H9 (cell line): ENCODE measurements at regions not wholly inside any gene's neighbourhood (a gene's known extent, or its start where the extent isn't known, plus 50 kb on each side); places are given as distances from the start of the nearest gene placed in this dataset.

ENCODE experiments used
- DNase-seq: peaks from one replicate; pipeline ENCODE4 v3.0.0-alpha.2; 2017
- H2AFZ ChIP-seq: one replicate; pipeline ENCODE4 v1.6.1; 2013; ENCODE audit warnings: mild to moderate bottlenecking, low read length, control low read depth, moderate library complexity
- H2AK5ac ChIP-seq: 2 replicates; pipeline ENCODE4 v1.6.1; 2013; ENCODE audit warnings: low read length, control low read depth, mixed read lengths; ENCODE audit not compliant: insufficient read length
- H2BK120ac ChIP-seq: one replicate; pipeline ENCODE4 v1.6.1; 2013; ENCODE audit warnings: low read depth, mild to moderate bottlenecking, low read length, control low read depth, inconsistent platforms; ENCODE audit not compliant: poor library complexity, severe bottlenecking
- H2BK12ac ChIP-seq: 2 replicates; pipeline ENCODE4 v1.6.1; 2013; ENCODE audit warnings: low read length, control low read depth, mixed read lengths, low read depth; ENCODE audit not compliant: insufficient read length
- H2BK15ac ChIP-seq: 2 replicates; pipeline ENCODE4 v1.6.1; 2013; ENCODE audit warnings: low read depth, low read length, control low read depth
- H2BK20ac ChIP-seq: one replicate; pipeline ENCODE4 v1.6.1; 2013; ENCODE audit warnings: low read depth, mild to moderate bottlenecking, low read length, control low read depth, inconsistent platforms; ENCODE audit not compliant: poor library complexity, severe bottlenecking
- H2BK5ac ChIP-seq: 2 replicates; pipeline ENCODE4 v1.6.1; 2013; ENCODE audit warnings: low read length, control low read depth, mixed read lengths; ENCODE audit not compliant: insufficient read length
- H3K14ac ChIP-seq: 2 replicates; pipeline ENCODE4 v1.6.1; 2013; ENCODE audit warnings: low read length, control low read depth; ENCODE audit not compliant: insufficient read depth
- H3K18ac ChIP-seq: 2 replicates; pipeline ENCODE4 v1.6.1; 2013; ENCODE audit warnings: low read depth, mild to moderate bottlenecking, mixed read lengths, low read length, control low read depth; ENCODE audit not compliant: insufficient read length
- H3K23ac ChIP-seq: 2 replicates; pipeline ENCODE4 v1.6.1; 2013; ENCODE audit warnings: low read length, control low read depth, mixed read lengths, low read depth; ENCODE audit not compliant: insufficient read length
- H3K23me2 ChIP-seq: 2 replicates; pipeline ENCODE4 v1.6.1; 2013; ENCODE audit warnings: low read depth, mild to moderate bottlenecking, mixed read lengths, low read length, control low read depth; ENCODE audit not compliant: insufficient read length, poor library complexity, severe bottlenecking
- H3K27ac ChIP-seq: 2 replicates; pipeline ENCODE4 v1.5.1; 2013; ENCODE audit warnings: low read length, control low read depth, mixed read lengths, low read depth; ENCODE audit not compliant: insufficient read length
- H3K27me3 ChIP-seq: 2 replicates; pipeline ENCODE4 v1.6.1; 2013; ENCODE audit warnings: low read length, control low read depth, inconsistent platforms; ENCODE audit not compliant: insufficient read depth
- H3K4ac ChIP-seq: 2 replicates; pipeline ENCODE4 v1.6.1; 2013; ENCODE audit warnings: low read depth, mild to moderate bottlenecking, control low read depth, inconsistent platforms, low read length, moderate library complexity
- H3K4me1 ChIP-seq: 2 replicates; pipeline ENCODE4 v1.6.1; 2013; ENCODE audit warnings: low read length, control low read depth, inconsistent platforms; ENCODE audit not compliant: insufficient read depth
- H3K4me2 ChIP-seq: 2 replicates; pipeline ENCODE4 v1.6.1; 2013; ENCODE audit warnings: low read length, control low read depth, mixed read lengths; ENCODE audit not compliant: insufficient read length, insufficient read depth
- H3K56ac ChIP-seq: 2 replicates; pipeline ENCODE4 v1.6.1; 2013; ENCODE audit warnings: low read depth, mild to moderate bottlenecking, mixed read lengths, low read length, control low read depth; ENCODE audit not compliant: insufficient read length
- H3K79me1 ChIP-seq: 2 replicates; pipeline ENCODE4 v1.6.1; 2013; ENCODE audit warnings: low read depth, mild to moderate bottlenecking, moderate library complexity, low read length, control low read depth, inconsistent platforms; ENCODE audit not compliant: insufficient read depth, poor library complexity, severe bottlenecking
- H3K79me2 ChIP-seq: 2 replicates; pipeline ENCODE4 v1.6.1; 2013; ENCODE audit warnings: low read length, control low read depth, inconsistent platforms; ENCODE audit not compliant: insufficient read depth
- H3K9ac ChIP-seq: 2 replicates; pipeline ENCODE4 v1.6.1; 2013; ENCODE audit warnings: low read length, control low read depth, mixed read lengths; ENCODE audit not compliant: insufficient read length; ENCODE audit errors: extremely low read depth
- H3K9me3 ChIP-seq: one replicate; pipeline ENCODE4 v1.6.1; 2013; ENCODE audit warnings: low read depth, low read length, inconsistent platforms; ENCODE audit not compliant: control insufficient read depth
- H3T11ph ChIP-seq: one replicate; pipeline ENCODE4 v1.6.1; 2013; ENCODE audit warnings: mild to moderate bottlenecking, low read length, control low read depth, inconsistent platforms
- H4K20me1 ChIP-seq: one replicate; pipeline ENCODE4 v1.6.1; 2013; ENCODE audit not compliant: control insufficient read depth, insufficient read length, insufficient read depth
- H4K5ac ChIP-seq: 2 replicates; pipeline ENCODE4 v1.6.1; 2013; ENCODE audit warnings: low read depth, mild to moderate bottlenecking, mixed read lengths, low read length, control low read depth; ENCODE audit not compliant: insufficient read length
- H4K8ac ChIP-seq: replicated peaks from 2 replicates; pipeline ENCODE4 v1.6.1; 2013; ENCODE audit warnings: low read length, control low read depth, mixed read lengths, low read depth; ENCODE audit not compliant: insufficient read length
- H4K91ac ChIP-seq: 2 replicates; pipeline ENCODE4 v1.6.1; 2013; ENCODE audit warnings: low read depth, mild to moderate bottlenecking, moderate library complexity, mixed read lengths, low read length, control low read depth; ENCODE audit not compliant: insufficient read length
- H3K27ac Mint-ChIP-seq, 3 experiments: 2 replicates in 2 of 3; 3 replicates in 1 of 3; pipeline ENCODE4 v1.8.0; 2020 to 2021; ENCODE audit warnings: mixed read lengths in 3 of 3, mild to moderate bottlenecking in 1 of 3, moderate library complexity in 1 of 3
- H3K27me3 Mint-ChIP-seq: 2 replicates; pipeline ENCODE4 v1.8.0; 2021; ENCODE audit warnings: low read depth, mild to moderate bottlenecking, moderate library complexity, mixed read lengths
- H3K36me3 Mint-ChIP-seq, 3 experiments: 2 replicates in 2 of 3; 3 replicates in 1 of 3; pipeline ENCODE4 v1.8.0; 2020 to 2021; ENCODE audit warnings: low read depth in 3 of 3, mixed read lengths in 3 of 3; ENCODE audit not compliant: insufficient read depth in 1 of 3
- H3K4me1 Mint-ChIP-seq, 2 experiments: 2 replicates each; pipeline ENCODE4 v1.8.0; 2020; ENCODE audit warnings: mixed read lengths in 2 of 2
- H3K4me3 Mint-ChIP-seq, 2 experiments: 2 replicates in 1 of 2; 3 replicates in 1 of 2; pipeline ENCODE4 v1.8.0; 2020 to 2021; ENCODE audit warnings: mild to moderate bottlenecking in 2 of 2, mixed read lengths in 2 of 2, moderate library complexity in 1 of 2
- H3K9me3 Mint-ChIP-seq, 2 experiments: 2 replicates in 1 of 2; 3 replicates in 1 of 2; pipeline ENCODE4 v1.8.0; 2020; ENCODE audit warnings: mild to moderate bottlenecking in 2 of 2, mixed read lengths in 2 of 2, moderate library complexity in 1 of 2
- WGBS: extraction: QIAGEN DNeasy Blood & Tissue Kit; methylation state at CpG from one replicate; pipeline ENCODE4 v1.1.7; 2013; ENCODE audit warnings: missing lambda C conversion rate, low lambda C conversion rate, mixed read lengths; ENCODE audit not compliant: insufficient read length; ENCODE audit errors: extremely low coverage; 5-methylcytosine and 5-hydroxymethylcytosine counted together
- TF ChIP-seq, protein P1 (sequence below): fragments of 200-600 bp; sonication (generic); conservative IDR thresholded peaks from 3 replicates; pipeline ENCODE4 v1.8.0; 2021; ENCODE audit warnings: antibody characterized with exemption, mild to moderate bottlenecking

- H3K27ac Mint-ChIP-seq: no peak overlapping the region
- no CpG with 5 or more reads among the region's 3 CpGs for WGBS
- Histone ChIP-seq H3K9ac (no peak overlapping the region), H4K8ac (no peak overlapping the region), H3K79me2 (no peaks in the 10 kb centered on the region), H3T11ph (no peak overlapping the region), H3K56ac (no peak overlapping the region), H3K23ac (no peak overlapping the region), H2AK5ac (no peak overlapping the region), H2BK120ac (no peak overlapping the region), H3K4me2 (no peak overlapping the region), H3K23me2 (no peaks in the 10 kb centered on the region), H3K4me1 (no peaks in the 10 kb centered on the region), H3K18ac (no peak overlapping the region), H4K5ac (no peak overlapping the region), H2BK5ac (no peak overlapping the region), H2BK15ac (no peak overlapping the region), H4K20me1 (no peaks in the 10 kb centered on the region), H2BK12ac (no peak overlapping the region), H3K27ac (no peak overlapping the region), H3K14ac (no peak overlapping the region), H3K4ac (no peak overlapping the region), H3K79me1 (no peaks in the 10 kb centered on the region), H3K27me3 (no peaks in the 10 kb centered on the region), H2AFZ (no peak overlapping the region), H2BK20ac (no peak overlapping the region), H4K91ac (no peak overlapping the region), H3K9me3 (no peaks in the 10 kb centered on the region)
- no peak for DNase-seq
- H3K4me3 Mint-ChIP-seq: no peak overlapping the region
- no peaks in the 10 kb centered on the region for H3K27me3 Mint-ChIP-seq
- TF ChIP-seq, protein P1, sequence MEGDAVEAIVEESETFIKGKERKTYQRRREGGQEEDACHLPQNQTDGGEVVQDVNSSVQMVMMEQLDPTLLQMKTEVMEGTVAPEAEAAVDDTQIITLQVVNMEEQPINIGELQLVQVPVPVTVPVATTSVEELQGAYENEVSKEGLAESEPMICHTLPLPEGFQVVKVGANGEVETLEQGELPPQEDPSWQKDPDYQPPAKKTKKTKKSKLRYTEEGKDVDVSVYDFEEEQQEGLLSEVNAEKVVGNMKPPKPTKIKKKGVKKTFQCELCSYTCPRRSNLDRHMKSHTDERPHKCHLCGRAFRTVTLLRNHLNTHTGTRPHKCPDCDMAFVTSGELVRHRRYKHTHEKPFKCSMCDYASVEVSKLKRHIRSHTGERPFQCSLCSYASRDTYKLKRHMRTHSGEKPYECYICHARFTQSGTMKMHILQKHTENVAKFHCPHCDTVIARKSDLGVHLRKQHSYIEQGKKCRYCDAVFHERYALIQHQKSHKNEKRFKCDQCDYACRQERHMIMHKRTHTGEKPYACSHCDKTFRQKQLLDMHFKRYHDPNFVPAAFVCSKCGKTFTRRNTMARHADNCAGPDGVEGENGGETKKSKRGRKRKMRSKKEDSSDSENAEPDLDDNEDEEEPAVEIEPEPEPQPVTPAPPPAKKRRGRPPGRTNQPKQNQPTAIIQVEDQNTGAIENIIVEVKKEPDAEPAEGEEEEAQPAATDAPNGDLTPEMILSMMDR: no peak
- peaks cover 0 to 3% of the 10 kb centered on the region in 2 experiments; a peak in 1 of 5 replicates for H3K9me3 Mint-ChIP-seq
- H3K4me1 Mint-ChIP-seq: no peaks in the 10 kb centered on the region
- no peaks in the 10 kb centered on the region for H3K36me3 Mint-ChIP-seq
Measured at GRCh38 chr2:189386741-189387140, 54.5 kb upstream of the WDR75 start.
